H9 (cell line): ENCODE measurements at regions not wholly inside any gene's neighbourhood (a gene's known extent, or its start where the extent isn't known, plus 50 kb on each side); places are given as distances from the start of the nearest gene placed in this dataset.

Experiments
- DNase-seq: peaks from one replicate; pipeline ENCODE4 v3.0.0-alpha.2; 2017
- H2AFZ ChIP-seq: one replicate; pipeline ENCODE4 v1.6.1; 2013; ENCODE audit warnings: mild to moderate bottlenecking, low read length, control low read depth, moderate library complexity
- H2AK5ac ChIP-seq: 2 replicates; pipeline ENCODE4 v1.6.1; 2013; ENCODE audit warnings: low read length, control low read depth, mixed read lengths; ENCODE audit not compliant: insufficient read length
- H2BK120ac ChIP-seq: one replicate; pipeline ENCODE4 v1.6.1; 2013; ENCODE audit warnings: low read depth, mild to moderate bottlenecking, low read length, control low read depth, inconsistent platforms; ENCODE audit not compliant: poor library complexity, severe bottlenecking
- H2BK12ac ChIP-seq: 2 replicates; pipeline ENCODE4 v1.6.1; 2013; ENCODE audit warnings: low read length, control low read depth, mixed read lengths, low read depth; ENCODE audit not compliant: insufficient read length
- H2BK15ac ChIP-seq: 2 replicates; pipeline ENCODE4 v1.6.1; 2013; ENCODE audit warnings: low read depth, low read length, control low read depth
- H2BK20ac ChIP-seq: one replicate; pipeline ENCODE4 v1.6.1; 2013; ENCODE audit warnings: low read depth, mild to moderate bottlenecking, low read length, control low read depth, inconsistent platforms; ENCODE audit not compliant: poor library complexity, severe bottlenecking
- H2BK5ac ChIP-seq: 2 replicates; pipeline ENCODE4 v1.6.1; 2013; ENCODE audit warnings: low read length, control low read depth, mixed read lengths; ENCODE audit not compliant: insufficient read length
- H3K14ac ChIP-seq: 2 replicates; pipeline ENCODE4 v1.6.1; 2013; ENCODE audit warnings: low read length, control low read depth; ENCODE audit not compliant: insufficient read depth
- H3K18ac ChIP-seq: 2 replicates; pipeline ENCODE4 v1.6.1; 2013; ENCODE audit warnings: low read depth, mild to moderate bottlenecking, mixed read lengths, low read length, control low read depth; ENCODE audit not compliant: insufficient read length
- H3K23ac ChIP-seq: 2 replicates; pipeline ENCODE4 v1.6.1; 2013; ENCODE audit warnings: low read length, control low read depth, mixed read lengths, low read depth; ENCODE audit not compliant: insufficient read length
- H3K23me2 ChIP-seq: 2 replicates; pipeline ENCODE4 v1.6.1; 2013; ENCODE audit warnings: low read depth, mild to moderate bottlenecking, mixed read lengths, low read length, control low read depth; ENCODE audit not compliant: insufficient read length, poor library complexity, severe bottlenecking
- H3K27ac ChIP-seq: 2 replicates; pipeline ENCODE4 v1.5.1; 2013; ENCODE audit warnings: low read length, control low read depth, mixed read lengths, low read depth; ENCODE audit not compliant: insufficient read length
- H3K27me3 ChIP-seq: 2 replicates; pipeline ENCODE4 v1.6.1; 2013; ENCODE audit warnings: low read length, control low read depth, inconsistent platforms; ENCODE audit not compliant: insufficient read depth
- H3K4ac ChIP-seq: 2 replicates; pipeline ENCODE4 v1.6.1; 2013; ENCODE audit warnings: low read depth, mild to moderate bottlenecking, control low read depth, inconsistent platforms, low read length, moderate library complexity
- H3K4me1 ChIP-seq: 2 replicates; pipeline ENCODE4 v1.6.1; 2013; ENCODE audit warnings: low read length, control low read depth, inconsistent platforms; ENCODE audit not compliant: insufficient read depth
- H3K4me2 ChIP-seq: 2 replicates; pipeline ENCODE4 v1.6.1; 2013; ENCODE audit warnings: low read length, control low read depth, mixed read lengths; ENCODE audit not compliant: insufficient read length, insufficient read depth
- H3K56ac ChIP-seq: 2 replicates; pipeline ENCODE4 v1.6.1; 2013; ENCODE audit warnings: low read depth, mild to moderate bottlenecking, mixed read lengths, low read length, control low read depth; ENCODE audit not compliant: insufficient read length
- H3K79me1 ChIP-seq: 2 replicates; pipeline ENCODE4 v1.6.1; 2013; ENCODE audit warnings: low read depth, mild to moderate bottlenecking, moderate library complexity, low read length, control low read depth, inconsistent platforms; ENCODE audit not compliant: insufficient read depth, poor library complexity, severe bottlenecking
- H3K79me2 ChIP-seq: 2 replicates; pipeline ENCODE4 v1.6.1; 2013; ENCODE audit warnings: low read length, control low read depth, inconsistent platforms; ENCODE audit not compliant: insufficient read depth
- H3K9ac ChIP-seq: 2 replicates; pipeline ENCODE4 v1.6.1; 2013; ENCODE audit warnings: low read length, control low read depth, mixed read lengths; ENCODE audit not compliant: insufficient read length; ENCODE audit errors: extremely low read depth
- H3K9me3 ChIP-seq: one replicate; pipeline ENCODE4 v1.6.1; 2013; ENCODE audit warnings: low read depth, low read length, inconsistent platforms; ENCODE audit not compliant: control insufficient read depth
- H3T11ph ChIP-seq: one replicate; pipeline ENCODE4 v1.6.1; 2013; ENCODE audit warnings: mild to moderate bottlenecking, low read length, control low read depth, inconsistent platforms
- H4K20me1 ChIP-seq: one replicate; pipeline ENCODE4 v1.6.1; 2013; ENCODE audit not compliant: control insufficient read depth, insufficient read length, insufficient read depth
- H4K5ac ChIP-seq: 2 replicates; pipeline ENCODE4 v1.6.1; 2013; ENCODE audit warnings: low read depth, mild to moderate bottlenecking, mixed read lengths, low read length, control low read depth; ENCODE audit not compliant: insufficient read length
- H4K8ac ChIP-seq: replicated peaks from 2 replicates; pipeline ENCODE4 v1.6.1; 2013; ENCODE audit warnings: low read length, control low read depth, mixed read lengths, low read depth; ENCODE audit not compliant: insufficient read length
- H4K91ac ChIP-seq: 2 replicates; pipeline ENCODE4 v1.6.1; 2013; ENCODE audit warnings: low read depth, mild to moderate bottlenecking, moderate library complexity, mixed read lengths, low read length, control low read depth; ENCODE audit not compliant: insufficient read length
- H3K27ac Mint-ChIP-seq, 3 experiments: 2 replicates in 2 of 3; 3 replicates in 1 of 3; pipeline ENCODE4 v1.8.0; 2020 to 2021; ENCODE audit warnings: mixed read lengths in 3 of 3, mild to moderate bottlenecking in 1 of 3, moderate library complexity in 1 of 3
- H3K27me3 Mint-ChIP-seq: 2 replicates; pipeline ENCODE4 v1.8.0; 2021; ENCODE audit warnings: low read depth, mild to moderate bottlenecking, moderate library complexity, mixed read lengths
- H3K36me3 Mint-ChIP-seq, 3 experiments: 2 replicates in 2 of 3; 3 replicates in 1 of 3; pipeline ENCODE4 v1.8.0; 2020 to 2021; ENCODE audit warnings: low read depth in 3 of 3, mixed read lengths in 3 of 3; ENCODE audit not compliant: insufficient read depth in 1 of 3
- H3K4me1 Mint-ChIP-seq, 2 experiments: 2 replicates each; pipeline ENCODE4 v1.8.0; 2020; ENCODE audit warnings: mixed read lengths in 2 of 2
- H3K4me3 Mint-ChIP-seq, 2 experiments: 2 replicates in 1 of 2; 3 replicates in 1 of 2; pipeline ENCODE4 v1.8.0; 2020 to 2021; ENCODE audit warnings: mild to moderate bottlenecking in 2 of 2, mixed read lengths in 2 of 2, moderate library complexity in 1 of 2
- H3K9me3 Mint-ChIP-seq, 2 experiments: 2 replicates in 1 of 2; 3 replicates in 1 of 2; pipeline ENCODE4 v1.8.0; 2020; ENCODE audit warnings: mild to moderate bottlenecking in 2 of 2, mixed read lengths in 2 of 2, moderate library complexity in 1 of 2
- CTCF ChIP-seq: fragments of 200-600 bp; sonication (generic); conservative IDR thresholded peaks from 3 replicates; pipeline ENCODE4 v1.8.0; 2021; ENCODE audit warnings: antibody characterized with exemption, mild to moderate bottlenecking
- WGBS: extraction: QIAGEN DNeasy Blood & Tissue Kit; methylation state at CpG from one replicate; pipeline ENCODE4 v1.1.7; 2013; ENCODE audit warnings: missing lambda C conversion rate, low lambda C conversion rate, mixed read lengths; ENCODE audit not compliant: insufficient read length; ENCODE audit errors: extremely low coverage; 5-methylcytosine and 5-hydroxymethylcytosine counted together

- no peak for DNase-seq
- H3K4ac ChIP-seq: no peak overlapping the region
- Mint-ChIP-seq H3K9me3 (no peaks in the 10 kb centered on the region), H3K27me3 (no peaks in the 10 kb centered on the region), H3K36me3 (no peaks in the 10 kb centered on the region), H3K4me3 (no peak overlapping the region), H3K27ac (no peak overlapping the region), H3K4me1 (no peaks in the 10 kb centered on the region)
- no peak overlapping the region for H2BK15ac ChIP-seq
- H2BK120ac ChIP-seq: no peak overlapping the region
- H2BK5ac ChIP-seq: no peak overlapping the region
- no peak overlapping the region for H3K56ac ChIP-seq
- H3K23ac ChIP-seq: no peak overlapping the region
- no peak overlapping the region for H2AFZ ChIP-seq
- H2AK5ac ChIP-seq: no peak overlapping the region
- H4K20me1 ChIP-seq: no peaks in the 10 kb centered on the region
- no peak overlapping the region for H3K4me2 ChIP-seq
- no peaks in the 10 kb centered on the region for H3K4me1 ChIP-seq
- no peak overlapping the region for H4K8ac ChIP-seq
- WGBS: no CpG with 5 or more reads among the region's 3 CpGs
- no peak for TF ChIP-seq CTCF
- H4K5ac ChIP-seq: no peak overlapping the region
- H3K27me3 ChIP-seq: no peaks in the 10 kb centered on the region
- H3K27ac ChIP-seq: no peak overlapping the region
- H4K91ac ChIP-seq: no peak overlapping the region
- H2BK12ac ChIP-seq: no peak overlapping the region
- H3K9ac ChIP-seq: no peak overlapping the region
- no peak overlapping the region for H3K18ac ChIP-seq
- no peak overlapping the region for H3T11ph ChIP-seq
- H2BK20ac ChIP-seq: no peak overlapping the region
- no peak overlapping the region for H3K14ac ChIP-seq
- H3K9me3 ChIP-seq: no peaks in the 10 kb centered on the region
- H3K79me2 ChIP-seq: no peaks in the 10 kb centered on the region
- no peaks in the 10 kb centered on the region for H3K23me2 ChIP-seq
- no peaks in the 10 kb centered on the region for H3K79me1 ChIP-seq
Observed at GRCh38 chr12:59887178-59887577, 291.3 kb downstream of the SLC16A7 start.
